Right forelimb (tissue), 1 donor: ENCODE measurements at regions not wholly inside any gene's neighbourhood (a gene's known extent, or its start where the extent isn't known, plus 50 kb on each side); places are given as distances from the start of the nearest gene placed in this dataset.
"Not testable (repeated sequence)": the region's sequence is repeated elsewhere in the genome, so short reads cannot be mapped to it uniquely, and the experiment has no call there.

Source experiments
- DNase-seq: peaks from one replicate; pipeline ENCODE4 v3.0.0-alpha.2; 2018

- DNase-seq: no peak
Measured at GRCh38 chr20:56885521-56885920, 256.4 kb downstream of the TFAP2C start.

GRCh38 chr20:56890011-56890410 lies 260.9 kb downstream of the TFAP2C start:
- DNase-seq: no peak

GRCh38 chr20:56893226-56893917 lies 264.3 kb downstream of the TFAP2C start:
- DNase-seq: no peak

GRCh38 chr20:56896447-56896846 lies 267.3 kb downstream of the TFAP2C start:
- no peak for DNase-seq

GRCh38 chr20:56897318-56897957 lies 268.3 kb downstream of the TFAP2C start:
- no peak for DNase-seq

- no peak for DNase-seq
Measured at GRCh38 chr20:56897958-56898349, 268.8 kb downstream of the TFAP2C start.

- no peak for DNase-seq
Measured at GRCh38 chr20:56899506-56899905, 270.4 kb downstream of the TFAP2C start.

- no peak for DNase-seq
Measured at GRCh38 chr20:56900252-56900651, 271.1 kb downstream of the TFAP2C start.

- no peak for DNase-seq
Measured at GRCh38 chr20:56903421-56903820, 274.3 kb downstream of the TFAP2C start.

- no peak for DNase-seq
Measured at GRCh38 chr20:56903858-56904257, 274.8 kb downstream of the TFAP2C start.

- DNase-seq: no peak
Measured at GRCh38 chr20:56909918-56910714, 281.0 kb downstream of the TFAP2C start.

GRCh38 chr20:56911946-56912345 lies 282.8 kb downstream of the TFAP2C start:
- DNase-seq: no peak

GRCh38 chr20:56914532-56914931 lies 285.4 kb downstream of the TFAP2C start:
- DNase-seq: no peak

- DNase-seq: no peak
Measured at GRCh38 chr20:56916345-56916622, 287.2 kb downstream of the TFAP2C start.

- not testable (repeated sequence) for DNase-seq
Measured at GRCh38 chr20:56920041-56920440, 290.9 kb downstream of the TFAP2C start.

- no peak for DNase-seq
Measured at GRCh38 chr20:56922497-56922896, 293.4 kb downstream of the TFAP2C start.

- no peak for DNase-seq
Measured at GRCh38 chr20:56924292-56925081, 295.4 kb downstream of the TFAP2C start.

GRCh38 chr20:56925082-56925830 lies 296.1 kb downstream of the TFAP2C start:
- DNase-seq: peak; percentile 53

- peak; percentile 44 for DNase-seq
Measured at GRCh38 chr20:56925831-56926170, 296.7 kb downstream of the TFAP2C start.

GRCh38 chr20:56926501-56926900 lies 297.4 kb downstream of the TFAP2C start:
- no peak for DNase-seq

- DNase-seq: no peak
Measured at GRCh38 chr20:56927127-56927526, 298.0 kb downstream of the TFAP2C start.

GRCh38 chr20:56928007-56928406 lies 298.9 kb downstream of the TFAP2C start:
- no peak for DNase-seq

GRCh38 chr20:56929606-56930005 lies 300.5 kb downstream of the TFAP2C start:
- no peak for DNase-seq
